GM23338 (cell line): ENCODE measurements at regions not wholly inside any gene's neighbourhood (a gene's known extent, or its start where the extent isn't known, plus 50 kb on each side); places are given as distances from the start of the nearest gene placed in this dataset.

Source experiments
- CREB1 ChIP-seq: fragments of 250-450 bp; sonication (Bioruptor Pico); IDR thresholded peaks from 2 replicates; pipeline ENCODE4 v1.5.0; 2020; ENCODE audit warnings: low read depth, mild to moderate bottlenecking, moderate library complexity
- EZH2 ChIP-seq: fragments of 200-600 bp; sonication (generic); IDR thresholded peaks from one replicate; pipeline ENCODE4 v1.8.0; 2017; ENCODE audit warnings: antibody characterized with exemption, mild to moderate bottlenecking, low read depth; ENCODE audit not compliant: unreplicated experiment
- EZH2phosphoT487 ChIP-seq: fragments of 200-600 bp; sonication (generic); IDR thresholded peaks from one replicate; pipeline ENCODE4 v1.8.1; 2018; ENCODE audit warnings: antibody characterized with exemption; ENCODE audit not compliant: unreplicated experiment
- JUNB ChIP-seq: IDR thresholded peaks from one replicate; pipeline ENCODE4 v1.6.1; 2016; ENCODE audit warnings: antibody characterized with exemption; ENCODE audit not compliant: unreplicated experiment
- NANOG ChIP-seq: IDR thresholded peaks from 2 replicates; pipeline ENCODE4 v1.6.1; 2016; ENCODE audit warnings: antibody characterized with exemption, borderline replicate concordance
- POLR2AphosphoS5 ChIP-seq: IDR thresholded peaks from 2 replicates; pipeline ENCODE4 v1.6.1; 2016; ENCODE audit warnings: antibody characterized with exemption, low read depth
- STAT1 ChIP-seq: IDR thresholded peaks from one replicate; pipeline ENCODE4 v1.6.1; 2016; ENCODE audit warnings: antibody characterized with exemption; ENCODE audit not compliant: unreplicated experiment
- ZNF114 ChIP-seq: fragments of 250-450 bp; sonication (Bioruptor Pico); IDR thresholded peaks from 2 replicates; pipeline ENCODE4 v1.5.0; 2020; ENCODE audit warnings: mild to moderate bottlenecking, moderate library complexity
- ZNF331 ChIP-seq: fragments of 250-450 bp; sonication (Bioruptor Pico); IDR thresholded peaks from 2 replicates; pipeline ENCODE4 v1.5.0; 2020; ENCODE audit warnings: low read depth, mild to moderate bottlenecking, moderate library complexity
- TF ChIP-seq, protein P1 (sequence below), 2 experiments: fragments of 200-600 bp in 1 of 2; sonication (generic) in 1 of 2; conservative IDR thresholded peaks; 2 replicates each; pipeline versions ENCODE4 v1.5.1 to v1.6.1; 2016 to 2017; ENCODE audit warnings: antibody characterized with exemption in 2 of 2, low read depth in 2 of 2, mild to moderate bottlenecking in 2 of 2, moderate library complexity in 1 of 2
- TF ChIP-seq, protein P2 (sequence below): IDR thresholded peaks from one replicate; pipeline ENCODE4 v1.6.1; 2018; ENCODE audit warnings: antibody characterized with exemption; ENCODE audit not compliant: unreplicated experiment
- TF ChIP-seq, protein P3 (sequence below): IDR thresholded peaks from 2 replicates; pipeline ENCODE4 v1.6.1; 2016; ENCODE audit warnings: antibody characterized with exemption
- TF ChIP-seq, protein P4 (sequence below): fragments of 250-450 bp; sonication (Bioruptor Pico); IDR thresholded peaks from 2 replicates; pipeline ENCODE4 v1.5.0; 2020; ENCODE audit warnings: mild to moderate bottlenecking, moderate library complexity

DNA sequence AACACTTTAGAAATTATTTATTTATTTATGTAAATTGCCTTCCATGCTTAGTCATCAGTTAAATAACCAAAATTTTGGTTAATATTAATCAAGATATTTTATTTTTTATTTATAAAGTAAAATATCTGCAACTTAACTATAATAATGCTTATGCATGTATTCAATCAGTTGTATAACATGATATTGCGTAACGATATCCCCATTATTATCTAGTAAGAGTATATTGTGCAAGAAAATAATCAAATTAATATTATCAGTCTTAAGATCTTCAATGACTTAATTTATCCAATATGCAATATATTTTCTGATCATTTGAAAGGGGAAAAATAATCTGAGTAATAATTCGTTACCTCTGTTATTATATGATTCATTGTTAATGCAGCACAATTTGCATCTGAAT lies 596.7 kb downstream of the GABRG1 start:
- TF ChIP-seq POLR2AphosphoS5, result no peak
- TF ChIP-seq, protein P1, sequence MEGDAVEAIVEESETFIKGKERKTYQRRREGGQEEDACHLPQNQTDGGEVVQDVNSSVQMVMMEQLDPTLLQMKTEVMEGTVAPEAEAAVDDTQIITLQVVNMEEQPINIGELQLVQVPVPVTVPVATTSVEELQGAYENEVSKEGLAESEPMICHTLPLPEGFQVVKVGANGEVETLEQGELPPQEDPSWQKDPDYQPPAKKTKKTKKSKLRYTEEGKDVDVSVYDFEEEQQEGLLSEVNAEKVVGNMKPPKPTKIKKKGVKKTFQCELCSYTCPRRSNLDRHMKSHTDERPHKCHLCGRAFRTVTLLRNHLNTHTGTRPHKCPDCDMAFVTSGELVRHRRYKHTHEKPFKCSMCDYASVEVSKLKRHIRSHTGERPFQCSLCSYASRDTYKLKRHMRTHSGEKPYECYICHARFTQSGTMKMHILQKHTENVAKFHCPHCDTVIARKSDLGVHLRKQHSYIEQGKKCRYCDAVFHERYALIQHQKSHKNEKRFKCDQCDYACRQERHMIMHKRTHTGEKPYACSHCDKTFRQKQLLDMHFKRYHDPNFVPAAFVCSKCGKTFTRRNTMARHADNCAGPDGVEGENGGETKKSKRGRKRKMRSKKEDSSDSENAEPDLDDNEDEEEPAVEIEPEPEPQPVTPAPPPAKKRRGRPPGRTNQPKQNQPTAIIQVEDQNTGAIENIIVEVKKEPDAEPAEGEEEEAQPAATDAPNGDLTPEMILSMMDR (conservative IDR thresholded peaks at IDR 0.05; ENCODE audit: low read depth in 2 of 2), result no peak
- no peak for TF ChIP-seq EZH2
- TF ChIP-seq CREB1 (CRISPR knock-in tag), result no peak
- no peak for TF ChIP-seq EZH2phosphoT487
- TF ChIP-seq, protein P2, sequence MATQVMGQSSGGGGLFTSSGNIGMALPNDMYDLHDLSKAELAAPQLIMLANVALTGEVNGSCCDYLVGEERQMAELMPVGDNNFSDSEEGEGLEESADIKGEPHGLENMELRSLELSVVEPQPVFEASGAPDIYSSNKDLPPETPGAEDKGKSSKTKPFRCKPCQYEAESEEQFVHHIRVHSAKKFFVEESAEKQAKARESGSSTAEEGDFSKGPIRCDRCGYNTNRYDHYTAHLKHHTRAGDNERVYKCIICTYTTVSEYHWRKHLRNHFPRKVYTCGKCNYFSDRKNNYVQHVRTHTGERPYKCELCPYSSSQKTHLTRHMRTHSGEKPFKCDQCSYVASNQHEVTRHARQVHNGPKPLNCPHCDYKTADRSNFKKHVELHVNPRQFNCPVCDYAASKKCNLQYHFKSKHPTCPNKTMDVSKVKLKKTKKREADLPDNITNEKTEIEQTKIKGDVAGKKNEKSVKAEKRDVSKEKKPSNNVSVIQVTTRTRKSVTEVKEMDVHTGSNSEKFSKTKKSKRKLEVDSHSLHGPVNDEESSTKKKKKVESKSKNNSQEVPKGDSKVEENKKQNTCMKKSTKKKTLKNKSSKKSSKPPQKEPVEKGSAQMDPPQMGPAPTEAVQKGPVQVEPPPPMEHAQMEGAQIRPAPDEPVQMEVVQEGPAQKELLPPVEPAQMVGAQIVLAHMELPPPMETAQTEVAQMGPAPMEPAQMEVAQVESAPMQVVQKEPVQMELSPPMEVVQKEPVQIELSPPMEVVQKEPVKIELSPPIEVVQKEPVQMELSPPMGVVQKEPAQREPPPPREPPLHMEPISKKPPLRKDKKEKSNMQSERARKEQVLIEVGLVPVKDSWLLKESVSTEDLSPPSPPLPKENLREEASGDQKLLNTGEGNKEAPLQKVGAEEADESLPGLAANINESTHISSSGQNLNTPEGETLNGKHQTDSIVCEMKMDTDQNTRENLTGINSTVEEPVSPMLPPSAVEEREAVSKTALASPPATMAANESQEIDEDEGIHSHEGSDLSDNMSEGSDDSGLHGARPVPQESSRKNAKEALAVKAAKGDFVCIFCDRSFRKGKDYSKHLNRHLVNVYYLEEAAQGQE, result no peak
- TF ChIP-seq JUNB, result no peak
- TF ChIP-seq, protein P3, sequence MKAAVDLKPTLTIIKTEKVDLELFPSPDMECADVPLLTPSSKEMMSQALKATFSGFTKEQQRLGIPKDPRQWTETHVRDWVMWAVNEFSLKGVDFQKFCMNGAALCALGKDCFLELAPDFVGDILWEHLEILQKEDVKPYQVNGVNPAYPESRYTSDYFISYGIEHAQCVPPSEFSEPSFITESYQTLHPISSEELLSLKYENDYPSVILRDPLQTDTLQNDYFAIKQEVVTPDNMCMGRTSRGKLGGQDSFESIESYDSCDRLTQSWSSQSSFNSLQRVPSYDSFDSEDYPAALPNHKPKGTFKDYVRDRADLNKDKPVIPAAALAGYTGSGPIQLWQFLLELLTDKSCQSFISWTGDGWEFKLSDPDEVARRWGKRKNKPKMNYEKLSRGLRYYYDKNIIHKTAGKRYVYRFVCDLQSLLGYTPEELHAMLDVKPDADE, result no peak
- TF ChIP-seq, protein P4, sequence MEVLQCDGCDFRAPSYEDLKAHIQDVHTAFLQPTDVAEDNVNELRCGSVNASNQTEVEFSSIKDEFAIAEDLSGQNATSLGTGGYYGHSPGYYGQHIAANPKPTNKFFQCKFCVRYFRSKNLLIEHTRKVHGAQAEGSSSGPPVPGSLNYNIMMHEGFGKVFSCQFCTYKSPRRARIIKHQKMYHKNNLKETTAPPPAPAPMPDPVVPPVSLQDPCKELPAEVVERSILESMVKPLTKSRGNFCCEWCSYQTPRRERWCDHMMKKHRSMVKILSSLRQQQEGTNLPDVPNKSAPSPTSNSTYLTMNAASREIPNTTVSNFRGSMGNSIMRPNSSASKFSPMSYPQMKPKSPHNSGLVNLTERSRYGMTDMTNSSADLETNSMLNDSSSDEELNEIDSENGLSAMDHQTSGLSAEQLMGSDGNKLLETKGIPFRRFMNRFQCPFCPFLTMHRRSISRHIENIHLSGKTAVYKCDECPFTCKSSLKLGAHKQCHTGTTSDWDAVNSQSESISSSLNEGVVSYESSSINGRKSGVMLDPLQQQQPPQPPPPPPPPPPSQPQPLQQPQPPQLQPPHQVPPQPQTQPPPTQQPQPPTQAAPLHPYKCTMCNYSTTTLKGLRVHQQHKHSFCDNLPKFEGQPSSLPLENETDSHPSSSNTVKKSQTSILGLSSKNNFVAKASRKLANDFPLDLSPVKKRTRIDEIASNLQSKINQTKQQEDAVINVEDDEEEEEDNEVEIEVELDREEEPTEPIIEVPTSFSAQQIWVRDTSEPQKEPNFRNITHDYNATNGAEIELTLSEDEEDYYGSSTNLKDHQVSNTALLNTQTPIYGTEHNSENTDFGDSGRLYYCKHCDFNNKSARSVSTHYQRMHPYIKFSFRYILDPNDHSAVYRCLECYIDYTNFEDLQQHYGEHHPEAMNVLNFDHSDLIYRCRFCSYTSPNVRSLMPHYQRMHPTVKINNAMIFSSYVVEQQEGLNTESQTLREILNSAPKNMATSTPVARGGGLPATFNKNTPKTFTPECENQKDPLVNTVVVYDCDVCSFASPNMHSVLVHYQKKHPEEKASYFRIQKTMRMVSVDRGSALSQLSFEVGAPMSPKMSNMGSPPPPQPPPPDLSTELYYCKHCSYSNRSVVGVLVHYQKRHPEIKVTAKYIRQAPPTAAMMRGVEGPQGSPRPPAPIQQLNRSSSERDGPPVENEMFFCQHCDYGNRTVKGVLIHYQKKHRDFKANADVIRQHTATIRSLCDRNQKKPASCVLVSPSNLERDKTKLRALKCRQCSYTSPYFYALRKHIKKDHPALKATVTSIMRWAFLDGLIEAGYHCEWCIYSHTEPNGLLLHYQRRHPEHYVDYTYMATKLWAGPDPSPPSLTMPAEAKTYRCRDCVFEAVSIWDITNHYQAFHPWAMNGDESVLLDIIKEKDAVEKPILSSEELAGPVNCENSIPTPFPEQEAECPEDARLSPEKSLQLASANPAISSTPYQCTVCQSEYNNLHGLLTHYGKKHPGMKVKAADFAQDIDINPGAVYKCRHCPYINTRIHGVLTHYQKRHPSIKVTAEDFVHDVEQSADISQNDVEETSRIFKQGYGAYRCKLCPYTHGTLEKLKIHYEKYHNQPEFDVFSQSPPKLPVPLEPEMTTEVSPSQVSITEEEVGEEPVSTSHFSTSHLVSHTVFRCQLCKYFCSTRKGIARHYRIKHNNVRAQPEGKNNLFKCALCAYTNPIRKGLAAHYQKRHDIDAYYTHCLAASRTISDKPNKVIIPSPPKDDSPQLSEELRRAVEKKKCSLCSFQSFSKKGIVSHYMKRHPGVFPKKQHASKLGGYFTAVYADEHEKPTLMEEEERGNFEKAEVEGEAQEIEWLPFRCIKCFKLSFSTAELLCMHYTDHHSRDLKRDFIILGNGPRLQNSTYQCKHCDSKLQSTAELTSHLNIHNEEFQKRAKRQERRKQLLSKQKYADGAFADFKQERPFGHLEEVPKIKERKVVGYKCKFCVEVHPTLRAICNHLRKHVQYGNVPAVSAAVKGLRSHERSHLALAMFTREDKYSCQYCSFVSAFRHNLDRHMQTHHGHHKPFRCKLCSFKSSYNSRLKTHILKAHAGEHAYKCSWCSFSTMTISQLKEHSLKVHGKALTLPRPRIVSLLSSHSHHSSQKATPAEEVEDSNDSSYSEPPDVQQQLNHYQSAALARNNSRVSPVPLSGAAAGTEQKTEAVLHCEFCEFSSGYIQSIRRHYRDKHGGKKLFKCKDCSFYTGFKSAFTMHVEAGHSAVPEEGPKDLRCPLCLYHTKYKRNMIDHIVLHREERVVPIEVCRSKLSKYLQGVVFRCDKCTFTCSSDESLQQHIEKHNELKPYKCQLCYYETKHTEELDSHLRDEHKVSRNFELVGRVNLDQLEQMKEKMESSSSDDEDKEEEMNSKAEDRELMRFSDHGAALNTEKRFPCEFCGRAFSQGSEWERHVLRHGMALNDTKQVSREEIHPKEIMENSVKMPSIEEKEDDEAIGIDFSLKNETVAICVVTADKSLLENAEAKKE (CRISPR knock-in tag), result no peak
- TF ChIP-seq STAT1, result no peak
- no peak for TF ChIP-seq NANOG
- TF ChIP-seq ZNF331 (CRISPR knock-in tag), result no peak
- TF ChIP-seq ZNF114, result no peak
